ENCODE measurements at regions not wholly inside any gene's neighbourhood (a gene's known extent, or its start where the extent isn't known, plus 50 kb on each side); places are given as distances from the start of the nearest gene placed in this dataset.

- no peak overlapping the region for H3K4me3 ChIP-seq (ENCODE audit: low read length)
- H3K36me3 ChIP-seq (ENCODE audit: control insufficient read depth, insufficient read depth, low read length) = no peaks in the 10 kb centered on the region
- H3K4me1 Mint-ChIP-seq = peaks cover 5% of the 10 kb centered on the region
- no peak for DNase-seq
- H3K9me3 Mint-ChIP-seq = no peaks in the 10 kb centered on the region
- no peak overlapping the region for H3K27ac Mint-ChIP-seq
- no peaks in the 10 kb centered on the region for H3K9me3 ChIP-seq (ENCODE audit: control insufficient read depth, low read length)
- H3K27ac ChIP-seq (ENCODE audit: low read depth, low read length) = no peak overlapping the region
- H3K4me1 ChIP-seq (ENCODE audit: control insufficient read depth, insufficient read depth, low read length) = no peaks in the 10 kb centered on the region
- 89 to 90% methylated on average over 2 to 7 of the region's 7 CpGs for WGBS, 2 experiments (ENCODE audit: insufficient coverage in 1 of 2, insufficient read length in 1 of 2)
- no peak overlapping the region for H3K9ac ChIP-seq (ENCODE audit: extremely low read depth, low read length, poor library complexity, severe bottlenecking)
- H3K36me3 Mint-ChIP-seq (ENCODE audit: low read depth) = no peaks in the 10 kb centered on the region
- H3K27me3 ChIP-seq (ENCODE audit: control insufficient read depth, insufficient read depth, low read length, poor library complexity, severe bottlenecking) = no peaks in the 10 kb centered on the region
- no peak overlapping the region for H3K4me3 Mint-ChIP-seq
- H3K27me3 Mint-ChIP-seq (ENCODE audit: insufficient read depth) = no peaks in the 10 kb centered on the region
- no peak for TF ChIP-seq CTCF (conservative IDR thresholded peaks at IDR 0.05)
These were observed 170.0 kb downstream of the TNFSF13B start for GRCh38 chr13:108439556-108439955.

DNA sequence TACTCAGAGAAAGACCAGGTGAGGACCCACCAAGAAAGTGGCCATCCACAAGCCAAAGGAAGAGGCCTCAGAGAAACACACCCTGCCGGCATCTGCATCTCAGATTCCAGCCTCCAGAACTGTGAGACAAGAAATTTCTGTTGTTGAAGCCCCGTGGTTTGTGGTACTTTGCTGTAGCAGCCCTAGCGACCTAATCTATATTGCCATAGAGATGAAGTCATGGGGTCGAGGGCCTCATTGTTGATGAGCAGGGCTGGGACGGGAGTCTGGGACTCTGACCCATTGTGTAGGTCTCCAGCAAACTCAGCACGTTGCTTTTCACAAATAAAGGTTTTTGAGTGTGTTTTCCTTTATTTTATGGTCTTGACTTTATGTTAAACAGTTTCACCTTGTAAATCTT lies 174.9 kb downstream of the TNFSF13B start:
- H3K9me3 Mint-ChIP-seq = no peaks in the 10 kb centered on the region
- H3K36me3 ChIP-seq (ENCODE audit: control insufficient read depth, insufficient read depth, low read length) = no peaks in the 10 kb centered on the region
- no peaks in the 10 kb centered on the region for H3K27me3 Mint-ChIP-seq (ENCODE audit: insufficient read depth)
- no peaks in the 10 kb centered on the region for H3K36me3 Mint-ChIP-seq (ENCODE audit: low read depth)
- H3K4me1 Mint-ChIP-seq = no peaks in the 10 kb centered on the region
- no peak overlapping the region for H3K4me3 ChIP-seq (ENCODE audit: low read length)
- DNase-seq = no peak
- H3K27ac ChIP-seq (ENCODE audit: low read depth, low read length) = no peak overlapping the region
- H3K9ac ChIP-seq (ENCODE audit: extremely low read depth, low read length, poor library complexity, severe bottlenecking) = no peak overlapping the region
- no peaks in the 10 kb centered on the region for H3K27me3 ChIP-seq (ENCODE audit: control insufficient read depth, insufficient read depth, low read length, poor library complexity, severe bottlenecking)
- no peak overlapping the region for H3K27ac Mint-ChIP-seq
- TF ChIP-seq CTCF (conservative IDR thresholded peaks at IDR 0.05) = no peak
- no peaks in the 10 kb centered on the region for H3K9me3 ChIP-seq (ENCODE audit: control insufficient read depth, low read length)
- WGBS, 2 experiments (ENCODE audit: insufficient coverage in 1 of 2, insufficient read length in 1 of 2) = 74 to 97% methylated on average over 2 to 6 of the region's 6 CpGs
- no peaks in the 10 kb centered on the region for H3K4me1 ChIP-seq (ENCODE audit: control insufficient read depth, insufficient read depth, low read length)
- no peak overlapping the region for H3K4me3 Mint-ChIP-seq

- no peaks in the 10 kb centered on the region for H3K9me3 Mint-ChIP-seq
- no peak overlapping the region for H3K4me3 Mint-ChIP-seq
These were observed 179.4 kb downstream of the TNFSF13B start for GRCh38 chr13:108448891-108449290.

More at GRCh38 chr13:108448891-108449290, 179.4 kb downstream of the TNFSF13B start:
- H3K36me3 Mint-ChIP-seq (ENCODE audit: low read depth) = no peaks in the 10 kb centered on the region
- Histone ChIP-seq H3K27ac (ENCODE audit: low read depth, low read length) (no peak overlapping the region), H3K9me3 (ENCODE audit: control insufficient read depth, low read length) (no peaks in the 10 kb centered on the region), H3K4me3 (ENCODE audit: low read length) (no peak overlapping the region), H3K9ac (ENCODE audit: extremely low read depth, low read length, poor library complexity, severe bottlenecking) (no peak overlapping the region), H3K36me3 (ENCODE audit: control insufficient read depth, insufficient read depth, low read length) (no peaks in the 10 kb centered on the region), H3K27me3 (ENCODE audit: control insufficient read depth, insufficient read depth, low read length, poor library complexity, severe bottlenecking) (no peaks in the 10 kb centered on the region), H3K4me1 (ENCODE audit: control insufficient read depth, insufficient read depth, low read length) (no peaks in the 10 kb centered on the region)
- no peak for TF ChIP-seq CTCF (conservative IDR thresholded peaks at IDR 0.05)
- H3K4me1 Mint-ChIP-seq = no peaks in the 10 kb centered on the region
- no peaks in the 10 kb centered on the region for H3K27me3 Mint-ChIP-seq (ENCODE audit: insufficient read depth)
- H3K27ac Mint-ChIP-seq = no peak overlapping the region
- DNase-seq = no peak

All from endodermal cell (in vitro differentiated cells).